ENCODE measurements at regions not wholly inside any gene's neighbourhood (a gene's known extent, or its start where the extent isn't known, plus 50 kb on each side); places are given as distances from the start of the nearest gene placed in this dataset.

DNA sequence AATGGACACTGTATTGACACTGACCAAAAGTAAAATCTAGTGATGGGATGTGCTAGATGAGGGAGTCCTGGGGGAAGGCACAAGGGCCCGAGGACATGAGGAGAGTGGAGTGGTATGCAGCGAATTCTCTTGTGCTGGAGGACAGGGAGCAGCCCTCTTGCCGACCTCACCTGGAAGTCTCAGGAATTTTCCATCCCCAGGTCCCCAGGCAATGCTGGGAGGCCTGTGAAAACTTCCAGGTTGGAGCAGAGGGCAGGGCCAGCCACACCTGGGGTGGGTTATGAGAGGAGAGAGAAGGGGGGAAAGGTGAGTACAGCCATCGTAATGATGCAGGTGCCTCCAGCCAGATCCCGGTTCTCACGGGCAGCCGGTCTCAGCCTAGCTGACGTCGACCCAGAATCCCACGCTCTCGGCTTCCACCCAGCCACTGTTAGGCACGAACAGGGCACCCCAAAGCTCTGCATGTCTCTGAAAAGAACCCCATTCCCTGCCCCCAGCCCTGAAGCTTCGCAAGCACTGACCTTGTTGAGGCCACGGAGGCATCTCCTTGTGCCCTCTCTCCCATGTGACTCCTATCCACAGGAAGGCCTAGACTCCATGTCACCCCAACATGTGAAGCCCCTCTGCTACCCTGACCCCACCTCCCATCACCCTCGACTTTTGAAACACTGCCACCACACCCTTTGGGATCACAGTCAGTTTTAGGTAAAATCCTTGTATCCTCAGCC, 239.7 kb upstream of the MYO3A start:
- TF ChIP-seq, protein P1, sequence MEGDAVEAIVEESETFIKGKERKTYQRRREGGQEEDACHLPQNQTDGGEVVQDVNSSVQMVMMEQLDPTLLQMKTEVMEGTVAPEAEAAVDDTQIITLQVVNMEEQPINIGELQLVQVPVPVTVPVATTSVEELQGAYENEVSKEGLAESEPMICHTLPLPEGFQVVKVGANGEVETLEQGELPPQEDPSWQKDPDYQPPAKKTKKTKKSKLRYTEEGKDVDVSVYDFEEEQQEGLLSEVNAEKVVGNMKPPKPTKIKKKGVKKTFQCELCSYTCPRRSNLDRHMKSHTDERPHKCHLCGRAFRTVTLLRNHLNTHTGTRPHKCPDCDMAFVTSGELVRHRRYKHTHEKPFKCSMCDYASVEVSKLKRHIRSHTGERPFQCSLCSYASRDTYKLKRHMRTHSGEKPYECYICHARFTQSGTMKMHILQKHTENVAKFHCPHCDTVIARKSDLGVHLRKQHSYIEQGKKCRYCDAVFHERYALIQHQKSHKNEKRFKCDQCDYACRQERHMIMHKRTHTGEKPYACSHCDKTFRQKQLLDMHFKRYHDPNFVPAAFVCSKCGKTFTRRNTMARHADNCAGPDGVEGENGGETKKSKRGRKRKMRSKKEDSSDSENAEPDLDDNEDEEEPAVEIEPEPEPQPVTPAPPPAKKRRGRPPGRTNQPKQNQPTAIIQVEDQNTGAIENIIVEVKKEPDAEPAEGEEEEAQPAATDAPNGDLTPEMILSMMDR (IDR thresholded peaks at IDR 0.05; ENCODE audit: insufficient read depth, low read length, poor library complexity, severe bottlenecking), result no peak
- DNase-seq (ENCODE audit: low read depth), result no peak
- H3K36me3 ChIP-seq (ENCODE audit: control insufficient read depth, insufficient read depth, low read length), result no peaks in the 10 kb centered on the region
- no peak overlapping the region for H3K4me3 ChIP-seq (ENCODE audit: low read depth, low read length)
- H3K27me3 ChIP-seq (ENCODE audit: control insufficient read depth, insufficient read depth, low read length), result peaks cover 2% of the 10 kb centered on the region

DNA sequence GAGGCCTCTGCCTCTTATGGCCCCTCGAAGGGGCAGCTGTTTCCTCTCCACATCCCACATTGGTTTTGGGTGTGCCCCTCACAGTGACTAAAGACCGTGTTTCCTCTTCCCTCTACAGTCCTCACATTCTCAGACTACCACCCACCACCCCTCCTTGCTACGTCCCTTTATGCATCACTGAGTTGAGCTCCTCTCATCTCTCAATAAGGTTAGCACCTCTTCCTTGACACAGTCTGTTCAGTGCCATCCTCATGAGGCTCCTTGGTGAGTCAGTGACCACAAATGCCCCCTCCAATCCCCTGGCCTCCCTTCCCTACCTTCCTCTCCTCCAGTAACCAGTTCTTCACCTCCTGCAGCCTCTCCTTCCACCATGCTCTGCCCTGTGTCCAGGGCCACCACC, 239.1 kb upstream of the MYO3A start:
- H3K4me3 ChIP-seq (ENCODE audit: low read depth, low read length), result no peak overlapping the region
- peaks cover 2% of the 10 kb centered on the region for H3K27me3 ChIP-seq (ENCODE audit: control insufficient read depth, insufficient read depth, low read length)
- TF ChIP-seq, protein P1 (IDR thresholded peaks at IDR 0.05; ENCODE audit: insufficient read depth, low read length, poor library complexity, severe bottlenecking), result no peak
- no peak for DNase-seq (ENCODE audit: low read depth)
- H3K36me3 ChIP-seq (ENCODE audit: control insufficient read depth, insufficient read depth, low read length), result no peaks in the 10 kb centered on the region

DNA sequence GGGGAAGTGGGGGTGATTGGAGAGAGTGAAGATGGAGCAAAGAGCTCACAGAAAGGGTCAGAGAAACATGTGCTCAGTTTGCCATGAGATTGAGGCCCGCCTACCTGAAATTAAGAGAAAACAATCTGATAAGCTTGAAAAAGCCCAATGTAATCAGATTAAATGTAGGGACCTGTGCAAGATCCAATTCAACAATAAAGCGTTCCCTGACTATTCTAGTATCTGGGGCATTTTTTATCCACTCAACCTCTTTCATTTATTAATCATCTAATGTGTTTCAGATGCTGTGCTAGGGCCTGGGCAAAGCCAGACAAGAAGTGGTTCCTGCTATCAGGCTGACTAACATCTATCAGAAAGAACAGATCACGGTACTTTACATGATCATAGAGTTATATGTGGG, 238.4 kb upstream of the MYO3A start:
- Histone ChIP-seq H3K36me3 (ENCODE audit: control insufficient read depth, insufficient read depth, low read length) (no peaks in the 10 kb centered on the region), H3K4me3 (ENCODE audit: low read depth, low read length) (no peak overlapping the region), H3K27me3 (ENCODE audit: control insufficient read depth, insufficient read depth, low read length) (peaks cover 2% of the 10 kb centered on the region)
- TF ChIP-seq, protein P1 (IDR thresholded peaks at IDR 0.05; ENCODE audit: insufficient read depth, low read length, poor library complexity, severe bottlenecking), result no peak
- DNase-seq (ENCODE audit: low read depth), result no peak

DNA sequence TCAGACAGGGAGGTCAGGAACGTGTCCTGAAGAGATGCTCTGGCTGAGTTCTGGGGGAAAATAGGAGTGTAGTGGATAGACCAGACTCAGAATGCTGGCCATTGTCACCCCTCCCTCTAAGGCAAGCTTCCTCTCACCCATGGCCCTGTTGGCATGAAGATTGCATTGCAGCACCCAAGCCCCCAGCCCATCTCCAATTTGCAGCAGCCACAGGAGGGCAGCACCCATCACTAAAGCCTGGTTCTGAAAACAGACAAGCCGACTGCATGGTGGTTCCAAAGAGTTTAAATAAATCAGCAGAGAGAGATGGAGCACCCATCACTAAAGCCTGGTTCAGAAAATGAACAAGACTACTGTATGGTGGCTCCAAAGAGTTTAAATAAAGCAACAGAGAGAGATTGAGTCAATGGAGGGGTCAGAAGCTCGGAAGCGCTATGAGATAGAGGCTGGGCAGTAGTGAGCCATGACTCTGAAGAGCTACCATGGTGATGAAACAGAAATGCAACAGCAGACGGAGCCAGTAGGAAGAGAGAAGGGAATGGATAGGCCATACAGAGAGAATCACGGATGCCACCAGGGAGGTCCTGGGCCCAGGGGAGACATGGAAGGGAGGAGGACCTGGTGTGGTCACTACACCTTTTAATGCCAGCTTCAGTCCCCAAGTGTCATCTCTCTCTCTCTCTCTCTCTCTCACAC, 237.9 kb upstream of the MYO3A start:
- TF ChIP-seq, protein P1 (IDR thresholded peaks at IDR 0.05; ENCODE audit: insufficient read depth, low read length, poor library complexity, severe bottlenecking), result no peak
- no peak for DNase-seq (ENCODE audit: low read depth)
- Histone ChIP-seq H3K36me3 (ENCODE audit: control insufficient read depth, insufficient read depth, low read length) (no peaks in the 10 kb centered on the region), H3K27me3 (ENCODE audit: control insufficient read depth, insufficient read depth, low read length) (peaks cover 2% of the 10 kb centered on the region), H3K4me3 (ENCODE audit: low read depth, low read length) (no peak overlapping the region)

DNA sequence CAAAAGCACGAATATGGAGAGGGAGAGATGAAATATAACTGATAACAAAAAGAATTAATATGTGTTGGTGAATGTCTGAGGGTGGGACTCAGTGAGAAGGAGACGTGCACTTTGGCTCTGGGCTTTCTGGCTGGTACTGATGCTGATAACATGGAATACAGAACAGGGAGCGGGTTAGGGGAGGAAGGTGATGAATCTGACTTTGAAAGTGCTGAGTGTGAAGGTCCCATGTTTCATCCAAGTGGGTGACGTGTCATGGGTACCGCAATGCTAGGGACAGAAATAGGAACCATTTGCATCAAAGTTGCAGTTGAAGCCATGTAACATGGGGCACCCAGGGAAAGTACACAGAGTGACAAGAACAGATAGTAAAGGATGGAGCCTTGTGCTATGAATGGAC, 236.6 kb upstream of the MYO3A start:
- TF ChIP-seq, protein P1 (IDR thresholded peaks at IDR 0.05; ENCODE audit: insufficient read depth, low read length, poor library complexity, severe bottlenecking), result no peak

More for the DNA sequence above, 236.6 kb upstream of the MYO3A start:
- DNase-seq (ENCODE audit: low read depth), result no peak
- no peak overlapping the region for H3K4me3 ChIP-seq (ENCODE audit: low read depth, low read length)
- H3K27me3 ChIP-seq (ENCODE audit: control insufficient read depth, insufficient read depth, low read length), result peaks cover 2% of the 10 kb centered on the region
- H3K36me3 ChIP-seq (ENCODE audit: control insufficient read depth, insufficient read depth, low read length), result no peaks in the 10 kb centered on the region

Data from kidney epithelial cell (primary cell).